Erythroblast (primary cell): ENCODE measurements at regions not wholly inside any gene's neighbourhood (a gene's known extent, or its start where the extent isn't known, plus 50 kb on each side); places are given as distances from the start of the nearest gene placed in this dataset.

Source experiments
- DNase-seq, 2 experiments: peaks; one replicate each; lab custom pipeline; 2025; lab: John Stamatoyannopoulos, UW
- GATA1 ChIP-seq: IDR thresholded peaks from 2 replicates; pipeline ENCODE4 v1.6.1; 2011; ENCODE audit warnings: low read depth, mild to moderate bottlenecking, control low read depth, low read length, moderate library complexity
- POLR2A ChIP-seq: IDR thresholded peaks from 2 replicates; pipeline ENCODE4 v1.6.1; 2011; ENCODE audit warnings: mild to moderate bottlenecking, low read length

- DNase-seq, result no peak
- TF ChIP-seq POLR2A (no peak), GATA1 (no peak)
Measured at GRCh38 chr10:130889780-130890179, 421.7 kb downstream of the TCERG1L start.

GRCh38 chr10:130891066-130891465, 420.5 kb downstream of the TCERG1L start:
- no peak for TF ChIP-seq POLR2A
- TF ChIP-seq GATA1, result no peak
- DNase-seq, result no peak

- no peak for DNase-seq
- TF ChIP-seq GATA1 (no peak), POLR2A (no peak)
Measured at GRCh38 chr10:130894471-130894870, 417.1 kb downstream of the TCERG1L start.

GRCh38 chr10:130895161-130895560, 416.4 kb downstream of the TCERG1L start:
- TF ChIP-seq POLR2A (no peak), GATA1 (no peak)
- DNase-seq, result no peak

- TF ChIP-seq POLR2A (no peak), GATA1 (no peak)
- DNase-seq, result no peak
Measured at GRCh38 chr10:130897815-130898214, 413.7 kb downstream of the TCERG1L start.

GRCh38 chr10:130898381-130898780, 413.1 kb downstream of the TCERG1L start:
- DNase-seq, result no peak
- TF ChIP-seq POLR2A (no peak), GATA1 (no peak)

- TF ChIP-seq GATA1 (no peak), POLR2A (no peak)
- DNase-seq, result no peak
Measured at GRCh38 chr10:130899856-130900255, 411.7 kb downstream of the TCERG1L start.

- no peak for TF ChIP-seq GATA1
- TF ChIP-seq POLR2A, result no peak
Measured at GRCh38 chr10:130900441-130901160, 410.9 kb downstream of the TCERG1L start.

GRCh38 chr10:130901311-130902165, 410.0 kb downstream of the TCERG1L start:
- no peak for DNase-seq
- TF ChIP-seq POLR2A (no peak), GATA1 (no peak)

More at GRCh38 chr10:130900441-130901160, 410.9 kb downstream of the TCERG1L start:
- DNase-seq, result no peak

- TF ChIP-seq GATA1 (no peak), POLR2A (no peak)
- DNase-seq, result no peak
Measured at GRCh38 chr10:130902471-130902870, 409.1 kb downstream of the TCERG1L start.

- no peak for DNase-seq
- TF ChIP-seq POLR2A (no peak), GATA1 (no peak)
Measured at GRCh38 chr10:130902929-130903328, 408.6 kb downstream of the TCERG1L start.

- TF ChIP-seq GATA1, result no peak
- no peak for TF ChIP-seq POLR2A
Measured at GRCh38 chr10:130904676-130905075, 406.8 kb downstream of the TCERG1L start.

GRCh38 chr10:130905386-130905785, 406.1 kb downstream of the TCERG1L start:
- no peak for TF ChIP-seq POLR2A
- TF ChIP-seq GATA1, result no peak

More at GRCh38 chr10:130904676-130905075, 406.8 kb downstream of the TCERG1L start:
- no peak for DNase-seq

GRCh38 chr10:130905921-130906320, 405.6 kb downstream of the TCERG1L start:
- TF ChIP-seq GATA1 (no peak), POLR2A (no peak)
- no peak for DNase-seq

More at GRCh38 chr10:130905386-130905785, 406.1 kb downstream of the TCERG1L start:
- no peak for DNase-seq
